Pulmonary artery endothelial cell (primary cell): ENCODE measurements at regions not wholly inside any gene's neighbourhood (a gene's known extent, or its start where the extent isn't known, plus 50 kb on each side); places are given as distances from the start of the nearest gene placed in this dataset.

Source experiments
- DNase-seq: peaks from one replicate; pipeline ENCODE4 v3.0.0-alpha.2; 2011; ENCODE audit warnings: low read depth, low spot score

DNA sequence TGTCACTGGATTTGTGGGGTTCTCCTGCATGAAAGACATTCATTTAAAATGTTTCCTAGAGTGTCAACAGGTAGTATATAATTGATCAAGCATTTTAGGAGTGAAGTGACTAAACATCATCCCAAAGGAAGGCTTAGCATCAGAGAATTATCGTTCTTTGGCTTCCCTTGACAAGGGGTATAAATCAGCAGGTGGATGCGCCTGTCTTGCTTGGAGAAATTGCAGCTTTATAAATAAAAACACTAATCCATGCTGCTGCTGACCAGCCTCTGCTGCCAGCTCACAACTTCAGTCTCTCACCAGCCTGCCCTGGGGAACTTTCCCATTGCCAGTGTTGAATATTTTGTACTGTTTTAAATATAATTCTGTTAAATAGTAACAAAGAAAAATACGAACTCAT, 1184.7 kb upstream of the TENM4 start:
- DNase-seq: no peak

DNA sequence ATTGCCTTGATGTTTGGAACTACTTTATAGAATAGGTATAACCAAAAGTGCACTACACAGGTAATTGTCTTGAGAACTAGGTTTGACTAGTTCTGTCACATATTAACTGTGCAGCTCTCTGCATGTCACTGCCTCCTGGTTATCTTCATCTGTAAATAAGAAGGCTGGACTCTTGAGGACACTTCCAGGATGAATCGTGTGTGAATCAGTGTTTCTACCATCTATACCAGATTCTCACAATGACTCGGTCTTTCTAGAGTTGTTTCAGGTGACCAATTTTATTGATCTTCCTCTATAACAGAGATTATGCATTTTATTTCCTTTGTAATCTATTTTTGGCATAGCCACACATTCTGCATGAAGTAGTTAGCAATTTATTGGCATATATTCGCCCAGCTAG, 1181.0 kb upstream of the TENM4 start:
- no peak for DNase-seq

DNA sequence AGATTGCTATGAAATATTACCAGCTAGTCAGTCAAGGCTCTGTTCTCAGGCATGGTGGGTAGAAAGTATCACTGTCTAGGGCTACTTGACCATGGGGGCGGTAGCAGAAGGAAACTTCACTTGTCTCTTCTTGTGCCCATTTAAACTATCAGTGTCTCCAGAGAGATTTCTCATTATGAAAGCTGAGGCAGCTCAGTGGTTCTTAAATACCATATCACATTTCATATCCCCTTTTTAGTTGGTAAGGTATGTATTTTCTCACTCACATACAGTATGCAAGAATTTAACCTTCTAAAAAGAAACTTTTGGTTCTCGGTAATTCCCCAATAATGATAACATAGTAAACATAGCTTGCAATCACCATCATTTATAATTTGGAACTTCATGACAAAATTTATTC, 1180.0 kb upstream of the TENM4 start:
- no peak for DNase-seq

DNA sequence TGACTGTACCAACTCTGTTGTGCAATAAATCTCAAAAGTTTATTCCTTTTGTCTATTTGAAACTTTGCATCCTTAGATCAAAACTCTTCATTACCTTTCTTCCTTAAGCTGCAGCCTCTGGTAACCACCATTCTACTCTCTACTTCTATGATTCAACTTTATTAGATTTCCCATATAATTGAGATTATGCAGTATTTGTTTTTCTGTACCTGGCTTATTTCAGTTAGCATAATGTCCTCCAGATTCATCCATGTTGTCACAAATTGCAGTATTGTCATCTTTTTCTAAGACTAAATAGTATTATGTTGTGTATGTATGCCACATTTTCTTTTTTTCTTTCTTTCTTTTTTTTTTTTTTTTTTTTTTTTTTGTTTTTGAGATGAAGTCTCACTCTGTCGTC, 1176.3 kb upstream of the TENM4 start:
- DNase-seq: no peak

DNA sequence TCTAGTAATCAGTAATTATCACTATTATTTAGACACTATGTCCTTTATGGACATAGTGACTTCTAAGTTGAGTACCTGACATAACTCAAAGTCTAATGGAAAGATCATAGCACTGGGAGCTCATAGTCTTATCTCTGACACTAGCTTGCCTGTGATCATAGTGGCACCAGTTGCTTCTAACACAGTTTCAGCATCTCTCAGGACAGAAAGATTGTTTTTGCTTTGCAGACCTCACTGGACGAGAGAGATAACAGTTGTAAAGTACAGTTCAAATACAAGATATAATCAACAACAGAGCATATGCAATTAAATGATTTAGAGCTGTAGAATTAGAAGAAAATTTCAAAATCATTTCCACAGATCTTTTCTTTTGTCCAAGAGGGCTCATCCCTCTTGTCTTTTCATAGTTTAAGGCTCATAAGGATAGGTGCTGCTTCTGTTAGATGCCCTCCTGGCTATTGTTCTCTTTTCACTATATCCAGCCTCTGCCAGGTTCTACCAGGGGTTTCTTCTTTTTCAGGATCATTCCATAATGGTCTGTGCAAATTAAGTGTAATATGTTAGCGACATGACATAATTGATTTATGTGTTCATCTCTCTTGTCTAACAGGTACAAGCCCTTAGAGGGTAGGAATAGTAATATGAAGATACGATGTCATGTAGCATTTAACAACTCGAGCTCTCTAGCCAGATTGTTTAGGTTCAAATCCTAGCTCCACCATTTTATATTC, 1175.4 kb upstream of the TENM4 start:
- no peak for DNase-seq

DNA sequence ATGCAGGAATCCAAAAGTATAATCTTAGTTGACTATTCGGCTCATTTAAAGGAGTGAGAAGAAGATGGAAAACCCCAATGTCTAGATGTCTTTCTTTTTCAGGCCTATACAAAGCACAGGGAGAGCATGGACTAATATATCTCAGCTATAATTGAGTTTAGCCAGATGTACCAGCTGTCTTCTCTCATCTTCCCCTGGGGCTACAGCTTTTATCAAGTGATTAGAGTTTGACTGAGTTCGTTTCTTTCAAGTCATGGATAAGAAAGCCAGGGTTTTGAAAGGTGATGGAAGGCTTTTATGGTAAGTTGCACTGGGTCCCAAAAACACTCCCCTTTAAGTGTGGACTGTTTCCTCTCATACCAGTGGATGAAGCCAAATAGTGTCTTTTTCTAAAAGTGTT, 1172.8 kb upstream of the TENM4 start:
- DNase-seq: no peak

DNA sequence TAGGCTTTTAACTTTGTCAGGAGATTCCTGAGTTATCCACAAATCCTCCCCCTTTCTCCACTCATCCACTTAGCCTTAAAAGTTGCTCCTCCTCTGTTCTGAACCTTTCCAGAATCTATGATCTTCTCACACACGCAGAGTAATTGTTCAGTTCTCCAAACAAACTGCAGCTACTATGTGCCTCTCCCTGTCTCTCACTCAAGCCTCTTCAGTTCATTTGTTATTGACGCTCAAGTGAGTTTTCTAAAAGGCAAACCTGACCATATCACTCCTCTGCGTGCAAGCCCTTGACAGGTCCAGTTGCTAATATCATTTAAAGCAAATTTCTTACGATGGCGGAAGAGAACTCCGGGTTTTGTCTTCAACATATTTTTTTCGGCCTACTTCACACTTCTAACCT, 1169.7 kb upstream of the TENM4 start:
- DNase-seq: no peak

DNA sequence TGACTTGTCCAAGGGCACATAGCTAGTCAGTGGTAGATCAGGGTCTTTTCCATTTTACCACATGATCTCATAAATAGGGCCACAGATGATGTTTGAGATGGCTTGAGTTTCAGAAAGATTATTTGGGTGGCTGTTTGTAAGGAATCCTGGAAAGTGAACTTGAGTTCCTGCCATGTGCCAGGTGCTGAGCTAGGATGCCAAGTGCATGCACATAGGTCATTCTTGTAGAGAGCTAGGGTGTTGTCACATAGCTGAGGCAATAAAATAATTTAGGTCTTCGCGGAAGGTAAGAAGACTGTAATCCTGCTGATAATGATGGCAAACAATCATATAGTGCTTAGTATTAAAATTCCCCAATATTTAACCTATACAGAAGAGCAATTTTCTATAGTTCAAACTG, 1162.6 kb upstream of the TENM4 start:
- DNase-seq: no peak

DNA sequence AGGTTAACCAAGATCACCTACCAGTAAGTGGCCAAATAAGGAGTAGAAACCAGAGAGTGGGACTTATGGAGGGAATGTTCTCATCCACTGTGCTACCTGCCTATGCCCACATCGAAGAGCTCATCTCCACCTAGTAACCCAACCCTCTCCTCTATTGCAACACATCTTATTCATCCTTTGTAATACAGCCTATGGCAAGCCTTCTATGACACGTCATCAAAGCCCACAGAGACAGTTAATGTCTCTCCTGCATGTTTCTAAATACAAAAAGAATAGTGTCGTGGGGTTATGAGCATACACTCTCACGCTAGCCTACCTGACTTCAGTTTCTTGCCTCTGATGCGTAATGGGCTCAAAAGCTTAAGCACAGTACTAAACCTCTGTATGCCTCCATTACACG, 1158.1 kb upstream of the TENM4 start:
- DNase-seq: no peak

DNA sequence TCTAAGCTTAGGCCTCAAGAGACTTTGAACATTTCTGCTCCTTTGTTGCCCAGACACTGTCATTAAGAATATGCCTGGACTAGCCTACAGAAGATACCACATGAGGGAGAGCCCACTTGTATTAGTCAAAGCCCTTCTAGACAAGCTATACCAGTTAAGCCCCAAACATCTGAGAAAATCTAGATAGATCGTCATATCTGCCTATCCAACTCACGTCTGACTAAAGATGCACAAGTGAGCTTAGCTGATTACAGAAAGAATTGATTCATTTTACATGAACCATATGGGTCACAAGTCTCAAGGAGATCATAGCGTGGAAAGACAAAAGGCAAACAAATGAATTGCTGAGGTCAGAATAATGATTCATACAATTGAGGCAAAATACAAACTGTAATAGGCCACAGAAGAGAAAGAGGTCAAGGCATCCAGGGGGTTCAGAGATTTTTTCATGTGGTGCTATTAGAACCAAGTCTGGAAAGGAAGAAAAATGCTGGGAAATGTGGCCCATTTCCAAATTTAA, 1155.5 kb upstream of the TENM4 start:
- no peak for DNase-seq

DNA sequence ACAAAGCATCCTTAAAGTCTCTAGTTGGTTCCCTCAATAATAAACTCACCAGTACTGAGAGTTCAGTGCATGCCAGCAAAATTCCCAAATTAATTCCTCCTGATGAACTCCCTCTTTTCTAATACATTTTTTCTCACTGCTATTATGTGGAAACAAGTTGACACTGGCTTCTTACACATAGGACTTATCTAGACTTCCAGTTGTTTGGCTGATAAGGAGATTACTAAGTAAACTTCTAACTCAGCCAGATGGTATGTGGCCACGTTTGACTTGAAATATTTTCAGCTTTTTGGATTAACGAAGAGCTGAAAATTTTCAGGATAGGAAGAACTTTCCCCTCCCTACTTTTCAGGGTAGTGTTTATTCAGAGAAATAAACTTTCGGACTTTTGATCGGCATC, 1154.2 kb upstream of the TENM4 start:
- peak; percentile 51 for DNase-seq

DNA sequence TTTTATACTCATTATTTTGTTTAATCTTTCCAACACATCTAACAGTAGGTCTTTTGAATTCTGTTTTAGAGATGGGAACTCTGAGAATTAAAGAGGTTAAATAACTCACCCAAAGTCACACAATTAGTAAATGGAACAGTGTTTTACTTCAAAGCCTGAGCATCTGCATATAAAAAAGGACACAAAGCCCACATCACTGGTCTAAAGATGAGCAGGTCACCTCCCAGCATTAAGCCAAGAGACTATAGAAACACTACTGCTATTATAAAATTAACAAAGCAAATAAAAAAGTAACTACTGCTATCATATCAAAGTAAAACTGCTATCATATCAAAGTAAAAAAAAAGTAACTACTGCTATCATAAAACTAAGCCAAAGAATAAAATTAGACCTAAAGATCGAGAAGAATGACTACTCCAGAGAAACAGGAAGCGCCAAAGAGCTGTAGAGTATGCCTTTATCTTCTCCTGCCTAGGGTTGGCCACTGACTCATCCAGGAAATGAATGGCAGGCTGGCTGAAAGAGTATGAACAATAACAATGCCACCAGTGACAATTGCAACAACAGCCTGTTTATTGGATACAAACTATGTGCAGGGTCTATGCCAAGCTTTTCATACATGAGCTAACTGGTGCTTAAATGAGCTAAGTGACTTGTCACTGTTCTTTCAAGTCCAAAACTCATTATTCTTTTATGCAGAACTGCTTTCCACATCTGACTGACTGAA, 1153.0 kb upstream of the TENM4 start:
- peak; percentile 89 for DNase-seq

DNA sequence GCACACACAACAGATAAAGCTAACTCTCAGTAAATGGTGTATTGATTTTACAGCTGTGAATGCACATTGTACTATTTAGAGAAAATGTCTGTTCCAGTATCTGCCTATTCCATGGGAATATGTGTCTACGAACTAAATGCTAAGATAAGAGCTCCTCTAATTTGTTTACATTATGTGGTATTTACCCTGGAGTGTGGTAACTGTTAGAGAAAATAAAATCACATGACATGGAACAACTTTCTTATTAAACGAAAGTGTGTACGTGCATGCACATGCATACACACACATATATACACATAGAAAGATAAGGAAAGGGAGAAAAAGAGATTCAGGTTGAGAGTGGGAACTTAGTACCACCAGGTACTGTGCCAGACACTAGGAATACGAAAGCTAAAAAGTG, 1151.7 kb upstream of the TENM4 start:
- no peak for DNase-seq

DNA sequence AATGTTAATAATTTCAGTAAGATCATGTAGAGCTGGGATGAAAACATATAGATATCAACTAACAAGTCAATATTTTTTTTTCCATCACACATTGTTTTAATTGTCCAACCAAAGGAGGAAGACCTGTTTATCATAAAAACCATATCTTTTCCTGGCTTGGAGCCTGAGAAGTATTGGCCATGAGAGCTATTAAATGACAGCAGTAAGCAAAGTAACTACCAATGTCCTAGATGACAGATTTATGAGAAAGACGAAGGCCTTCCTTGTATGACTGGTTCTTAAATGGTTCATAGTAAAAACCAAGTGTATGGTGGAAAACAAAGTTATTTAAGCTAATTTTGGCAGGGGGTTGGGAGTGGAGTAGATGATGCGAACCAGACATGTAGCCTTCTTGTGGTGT, 1147.1 kb upstream of the TENM4 start:
- DNase-seq: no peak

DNA sequence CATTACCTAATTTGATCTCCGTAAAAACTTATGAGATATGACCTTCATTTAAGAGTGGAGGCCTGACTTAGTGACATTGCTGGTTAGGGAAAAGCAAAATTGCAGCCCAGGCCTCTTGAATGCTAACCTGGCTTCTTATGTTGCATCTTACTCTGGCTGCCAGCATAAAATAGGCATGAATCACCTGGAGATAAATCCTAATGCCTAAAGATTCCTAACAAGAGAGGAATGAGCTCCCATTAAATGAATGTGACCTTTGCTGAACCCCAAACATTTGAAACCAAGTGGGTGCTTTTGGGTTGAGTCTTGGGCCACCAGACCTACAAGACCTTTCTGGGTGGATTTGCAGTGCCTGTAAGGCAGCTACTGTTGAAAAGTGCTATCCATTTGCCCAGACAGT, 1145.6 kb upstream of the TENM4 start:
- DNase-seq: no peak

DNA sequence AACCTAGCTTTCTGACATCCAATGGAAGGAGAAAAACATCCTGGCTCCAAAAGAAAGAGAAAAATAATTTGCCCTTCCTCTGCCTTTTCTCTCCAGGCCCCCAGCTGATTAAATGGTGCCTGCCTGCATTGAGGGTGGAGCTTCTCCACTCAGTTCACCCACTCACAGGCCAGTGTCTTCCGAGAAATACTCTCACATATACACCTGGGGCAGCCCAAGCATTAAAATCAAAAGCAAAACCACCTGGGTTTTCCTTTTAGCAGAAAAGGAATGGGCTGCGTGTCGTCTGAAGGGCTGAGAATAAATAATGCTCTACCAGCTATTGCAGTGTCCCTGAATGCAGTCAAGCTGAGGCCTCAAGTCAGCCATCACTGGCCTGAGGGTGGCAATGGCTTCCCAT, 1143.8 kb upstream of the TENM4 start:
- no peak for DNase-seq

DNA sequence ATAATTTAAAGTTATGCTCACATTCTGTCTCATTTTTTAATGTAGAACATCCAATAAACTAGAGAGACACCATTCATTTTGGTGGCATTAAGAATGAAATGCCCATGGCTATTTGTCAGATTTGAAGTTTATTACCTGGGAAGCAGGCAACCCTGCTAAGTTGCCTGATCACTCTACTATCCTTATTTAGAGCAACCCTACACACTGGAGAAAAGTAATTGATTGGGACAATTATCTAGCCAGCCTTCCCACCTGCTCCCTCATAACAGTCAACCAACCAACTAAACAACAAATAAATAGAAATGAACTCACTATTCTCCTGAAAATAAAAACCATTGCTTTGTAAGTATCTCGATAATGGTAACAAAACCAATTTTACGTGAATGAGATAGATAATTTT, 1129.0 kb upstream of the TENM4 start:
- DNase-seq: no peak

DNA sequence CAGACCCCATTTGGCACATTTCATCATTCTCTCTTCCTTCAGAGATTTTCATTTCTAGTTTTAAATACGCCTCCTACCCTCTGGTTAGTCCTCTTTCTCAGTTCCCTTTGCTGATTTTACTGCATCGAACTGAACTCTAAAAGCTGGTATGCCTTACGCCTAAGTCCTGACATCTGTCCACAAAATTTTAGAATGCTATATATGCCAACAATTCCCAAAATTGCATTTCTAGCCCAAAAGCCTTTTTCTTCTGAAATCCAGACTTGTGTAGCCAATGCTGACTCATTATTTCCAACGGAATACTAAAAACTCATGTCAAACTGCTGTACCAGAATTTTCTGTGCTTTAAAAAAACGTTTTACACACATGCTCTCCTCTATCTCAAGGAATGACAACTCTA, 1124.4 kb upstream of the TENM4 start:
- DNase-seq: no peak

DNA sequence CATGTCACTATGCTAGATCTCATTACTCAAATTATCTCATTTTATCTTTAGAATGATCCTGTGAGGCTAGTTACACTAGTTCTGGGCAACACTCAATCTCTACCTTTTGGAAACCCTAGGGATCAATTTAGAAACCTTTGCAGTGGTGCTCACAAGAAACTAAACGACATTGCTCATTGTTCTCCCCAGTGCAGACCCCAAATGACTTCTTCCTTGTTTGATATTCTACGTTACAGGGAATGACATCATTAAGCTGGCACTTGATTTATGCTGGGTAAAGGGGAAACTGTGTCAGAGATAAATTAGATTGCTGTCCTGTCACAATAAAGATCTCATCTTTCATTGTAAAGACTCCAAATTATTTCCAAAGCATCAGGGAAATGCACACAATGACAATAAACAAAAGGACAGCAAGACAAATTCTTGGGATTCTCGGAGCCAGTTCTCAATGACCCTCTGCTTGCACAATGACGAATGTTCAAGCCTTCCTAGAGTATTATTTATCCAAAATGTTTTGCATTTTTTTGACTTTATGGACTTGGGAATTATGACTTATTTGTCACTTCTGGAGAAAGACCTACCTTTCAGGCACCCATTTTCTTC, 1121.8 kb upstream of the TENM4 start:
- DNase-seq: no peak

DNA sequence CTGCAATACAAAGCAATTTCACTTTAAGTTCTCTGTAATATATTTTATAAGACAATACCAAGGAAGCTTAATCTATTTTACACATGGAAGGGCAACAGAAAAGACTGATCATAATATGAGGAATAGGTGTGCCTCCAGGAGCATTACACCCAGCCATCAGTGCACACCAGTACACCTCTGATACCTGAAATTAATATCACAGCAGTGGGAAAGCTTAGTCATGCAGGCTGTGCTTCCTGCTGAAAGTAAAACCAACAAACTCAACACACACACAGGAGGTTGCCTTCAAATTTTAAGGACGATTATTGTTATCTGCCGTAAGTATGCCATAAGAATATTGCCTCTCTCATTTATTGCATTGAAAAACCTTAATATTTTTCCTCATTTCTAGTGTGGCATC, 1119.1 kb upstream of the TENM4 start:
- no peak for DNase-seq

DNA sequence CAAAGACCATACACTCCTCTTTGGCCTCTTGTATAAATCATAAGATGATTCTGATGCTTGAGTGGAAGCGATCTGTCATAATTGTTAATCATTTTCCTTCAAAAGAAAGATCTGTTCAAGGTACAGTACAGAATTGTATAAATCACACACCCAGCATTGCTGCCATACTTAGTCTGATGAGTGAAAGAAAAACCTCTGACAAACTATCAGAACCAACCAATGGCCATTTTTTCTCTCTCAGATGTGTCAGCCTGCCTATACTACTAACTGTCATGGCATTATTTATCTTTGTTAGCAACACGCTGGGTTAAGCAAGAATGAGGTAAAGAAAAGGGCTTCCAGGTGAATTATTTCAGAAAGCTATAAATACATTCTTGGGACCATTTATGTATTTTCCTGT, 1112.7 kb upstream of the TENM4 start:
- DNase-seq: no peak

DNA sequence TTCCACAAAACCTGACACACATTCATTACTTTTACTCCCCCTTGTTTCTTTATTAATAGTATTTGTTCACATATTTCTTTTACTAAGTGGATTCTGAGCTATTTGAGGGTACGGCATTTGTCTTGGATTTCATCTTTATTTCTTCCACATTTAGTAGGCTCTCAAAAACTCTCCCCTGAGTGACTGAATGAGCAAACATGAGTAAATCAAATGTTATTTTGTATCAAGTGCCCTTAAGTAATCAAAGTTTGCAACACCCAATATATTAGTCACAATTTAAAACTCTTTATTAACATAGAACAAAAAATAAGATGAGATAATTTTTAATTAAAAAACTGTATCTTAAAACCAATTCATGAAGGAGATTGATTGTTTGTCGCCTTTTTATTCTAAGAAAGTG, 1101.9 kb upstream of the TENM4 start:
- DNase-seq: no peak

DNA sequence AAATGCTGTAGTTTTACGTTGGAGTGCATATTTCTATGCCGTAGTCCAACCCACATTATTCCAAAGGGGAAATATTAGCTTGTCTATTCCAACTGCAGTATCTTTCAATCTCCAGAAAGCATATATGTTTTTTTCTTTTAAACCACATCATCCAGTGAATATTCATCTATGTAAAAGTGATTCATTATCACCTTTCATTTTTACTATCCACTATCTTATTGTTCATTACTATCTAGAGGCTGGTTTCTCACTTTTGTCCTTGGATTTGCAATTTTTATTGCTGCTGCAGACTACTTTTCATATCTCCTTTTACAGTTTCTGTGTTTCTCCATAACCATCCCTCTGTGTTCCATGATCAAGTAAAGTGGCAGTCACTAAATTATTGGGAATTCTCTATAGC, 1097.2 kb upstream of the TENM4 start:
- no peak for DNase-seq
